OCI-LY7 (cell line): ENCODE measurements at regions not wholly inside any gene's neighbourhood (a gene's known extent, or its start where the extent isn't known, plus 50 kb on each side); places are given as distances from the start of the nearest gene placed in this dataset.

ENCODE experiments used
- BruUV-seq: library from RNA; stranded (reverse); fragments of 400-500 nt; replicated peaks from 2 replicates; lab custom pipeline; 2021; lab: Mats Ljungman, UMichigan
- CTCF ChIA-PET: fragments of 300-600 bp; sonication (Branson Sonifier 250); formaldehyde crosslinking; loops from one replicate; lab custom pipeline; 2022; ENCODE audit warnings: antibody characterized with exemption; ENCODE audit not compliant: unreplicated experiment; lab: Charles Lee
- POLR2A ChIA-PET: fragments of 300-600 bp; sonication (Branson Sonifier 250); formaldehyde crosslinking; loops from one replicate; lab custom pipeline; 2022; ENCODE audit warnings: antibody characterized with exemption; lab: Charles Lee
- DNase-seq: peaks from one replicate; pipeline ENCODE4 v3.0.0-alpha.2; 2015; ENCODE audit warnings: low spot score
- H2AFZ ChIP-seq: fragments of 200-600 bp; sonication (generic), shearing (Covaris generic); 2 replicates; pipeline ENCODE4 v1.6.1; 2014; ENCODE audit warnings: mild to moderate bottlenecking, antibody characterized with exemption, low read length, moderate library complexity
- H3K27ac ChIP-seq: fragments of 200-600 bp; sonication (generic); 2 replicates; pipeline ENCODE4 v1.5.1; 2014; ENCODE audit warnings: mixed run types, low read depth, mild to moderate bottlenecking, moderate library complexity, low read length, inconsistent platforms; ENCODE audit not compliant: poor library complexity, severe bottlenecking
- H3K36me3 ChIP-seq: fragments of 200-600 bp; sonication (generic); 2 replicates; pipeline ENCODE4 v1.6.1; 2014; ENCODE audit warnings: mild to moderate bottlenecking, antibody characterized with exemption, low read length, moderate library complexity, mixed read lengths; ENCODE audit not compliant: insufficient read depth
- H3K4me1 ChIP-seq: fragments of 200-600 bp; sonication (generic); 2 replicates; pipeline ENCODE4 v1.5.1; 2014; ENCODE audit warnings: mild to moderate bottlenecking, low read length; ENCODE audit not compliant: insufficient read depth, poor library complexity, severe bottlenecking
- H3K4me2 ChIP-seq: fragments of 200-600 bp; sonication (generic); 2 replicates; pipeline ENCODE4 v1.6.1; 2014; ENCODE audit warnings: mild to moderate bottlenecking, low read length
- H3K4me3 ChIP-seq: fragments of 200-600 bp; sonication (generic); 2 replicates; pipeline ENCODE4 v1.5.1; 2014; ENCODE audit warnings: mild to moderate bottlenecking, low read depth, low read length; ENCODE audit not compliant: poor library complexity, severe bottlenecking
- H3K79me2 ChIP-seq: fragments of 200-600 bp; sonication (generic); 2 replicates; pipeline ENCODE4 v1.6.1; 2016; ENCODE audit warnings: low read depth, mild to moderate bottlenecking, low read length, moderate library complexity, mixed read lengths; ENCODE audit not compliant: insufficient read depth
- H3K9me2 ChIP-seq: fragments of 200-600 bp; sonication (generic); 2 replicates; pipeline ENCODE4 v1.6.1; 2016; ENCODE audit warnings: mild to moderate bottlenecking, low read length, mixed read lengths; ENCODE audit not compliant: insufficient read depth
- H3K9me3 ChIP-seq: fragments of 200-600 bp; sonication (generic); 2 replicates; pipeline ENCODE4 v1.6.1; 2014; ENCODE audit warnings: mild to moderate bottlenecking, mixed run types, low read length, mixed read lengths
- H4K20me1 ChIP-seq: fragments of 200-600 bp; sonication (generic); 2 replicates; pipeline ENCODE4 v1.6.1; 2014; ENCODE audit warnings: mild to moderate bottlenecking, antibody characterized with exemption, low read length, moderate library complexity, mixed read lengths; ENCODE audit not compliant: insufficient read depth
- EZH2phosphoT487 ChIP-seq: fragments of 200-600 bp; sonication (generic); IDR thresholded peaks from 2 replicates; pipeline ENCODE4 v1.6.1; 2018; ENCODE audit warnings: low read depth, borderline replicate concordance, mild to moderate bottlenecking, mixed run types, antibody characterized with exemption, low read length, moderate library complexity, mixed read lengths
- intact Hi-C: fragments of 100-400 bp; cut with micrococcal nuclease; formaldehyde crosslinking; loops from one replicate; pipeline ENCODE4 v1.10.0; 2022; ENCODE audit not compliant: unreplicated experiment
- TF ChIP-seq, protein P1 (sequence below): fragments of 200-600 bp; sonication (generic); conservative IDR thresholded peaks from 2 replicates; pipeline ENCODE4 v1.5.1; 2014; ENCODE audit warnings: mild to moderate bottlenecking, antibody characterized with exemption, low read length, moderate library complexity, mixed read lengths

DNA sequence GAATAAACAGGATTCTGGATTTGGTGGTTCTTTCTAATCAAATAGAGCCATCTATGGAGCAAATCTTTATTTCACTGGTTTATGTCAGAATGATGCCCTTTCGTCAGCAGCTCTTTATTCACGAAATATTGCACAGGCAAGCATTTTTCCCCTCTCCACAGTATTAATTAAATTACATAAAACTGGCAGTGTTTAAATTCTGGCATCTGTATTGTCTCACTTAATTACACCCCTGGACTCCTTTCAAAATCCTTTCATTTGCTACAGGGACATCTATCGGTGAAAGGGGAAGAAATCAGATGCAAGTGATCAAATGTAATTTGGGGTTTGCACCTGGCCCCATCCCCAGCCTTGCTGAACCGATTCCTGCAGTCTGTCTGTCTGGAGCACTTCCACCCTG, 801.9 kb downstream of the QKI start:
- TF ChIP-seq, protein P1, sequence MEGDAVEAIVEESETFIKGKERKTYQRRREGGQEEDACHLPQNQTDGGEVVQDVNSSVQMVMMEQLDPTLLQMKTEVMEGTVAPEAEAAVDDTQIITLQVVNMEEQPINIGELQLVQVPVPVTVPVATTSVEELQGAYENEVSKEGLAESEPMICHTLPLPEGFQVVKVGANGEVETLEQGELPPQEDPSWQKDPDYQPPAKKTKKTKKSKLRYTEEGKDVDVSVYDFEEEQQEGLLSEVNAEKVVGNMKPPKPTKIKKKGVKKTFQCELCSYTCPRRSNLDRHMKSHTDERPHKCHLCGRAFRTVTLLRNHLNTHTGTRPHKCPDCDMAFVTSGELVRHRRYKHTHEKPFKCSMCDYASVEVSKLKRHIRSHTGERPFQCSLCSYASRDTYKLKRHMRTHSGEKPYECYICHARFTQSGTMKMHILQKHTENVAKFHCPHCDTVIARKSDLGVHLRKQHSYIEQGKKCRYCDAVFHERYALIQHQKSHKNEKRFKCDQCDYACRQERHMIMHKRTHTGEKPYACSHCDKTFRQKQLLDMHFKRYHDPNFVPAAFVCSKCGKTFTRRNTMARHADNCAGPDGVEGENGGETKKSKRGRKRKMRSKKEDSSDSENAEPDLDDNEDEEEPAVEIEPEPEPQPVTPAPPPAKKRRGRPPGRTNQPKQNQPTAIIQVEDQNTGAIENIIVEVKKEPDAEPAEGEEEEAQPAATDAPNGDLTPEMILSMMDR, result no peak
- TF ChIP-seq EZH2phosphoT487, result no peak
- DNase-seq, result no peak
- CTCF ChIA-PET, result no interaction called here
- Histone ChIP-seq H3K36me3 (no peaks in the 10 kb centered on the region), H3K79me2 (no peaks in the 10 kb centered on the region), H3K9me2 (no peaks in the 10 kb centered on the region), H3K4me2 (no peak overlapping the region), H3K9me3 (no peaks in the 10 kb centered on the region), H3K4me1 (no peaks in the 10 kb centered on the region), H3K4me3 (no peak overlapping the region), H2AFZ (no peak overlapping the region), H4K20me1 (no peaks in the 10 kb centered on the region), H3K27ac (no peak overlapping the region)
- no TSS peak for BruUV-seq
- intact Hi-C loops, result no loop called here
- POLR2A ChIA-PET, result interaction anchor here (0.6 to 0.9 kb wide), 2 partner anchors 64 to 1220 kb away, joined by 3 read pairs; no protein-coding TSS in a partner anchor

DNA sequence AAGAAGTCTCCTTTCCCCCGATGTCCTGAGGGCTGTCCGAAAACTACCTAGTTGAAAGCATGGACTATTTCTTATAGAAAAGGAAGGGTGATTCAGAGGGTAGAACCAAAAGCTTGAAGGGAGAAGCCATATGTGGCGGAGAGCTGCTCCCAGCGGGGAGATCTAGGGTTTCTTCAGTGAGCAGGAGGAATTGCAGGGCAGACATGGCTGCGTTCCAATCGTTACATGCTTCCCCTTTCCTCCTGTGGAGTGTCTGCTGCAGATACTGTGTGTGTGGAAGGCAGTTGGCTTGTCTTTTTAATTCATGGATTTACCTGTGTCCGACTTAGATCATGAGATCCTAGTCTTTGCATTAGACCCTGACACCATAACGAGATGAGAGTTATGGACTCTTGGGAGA, 799.5 kb downstream of the QKI start:
- H3K9me2 ChIP-seq, result no peaks in the 10 kb centered on the region
- BruUV-seq, result no TSS peak
- H4K20me1 ChIP-seq, result no peaks in the 10 kb centered on the region
- no peak overlapping the region for H3K4me3 ChIP-seq
- no peak overlapping the region for H3K27ac ChIP-seq
- no peaks in the 10 kb centered on the region for H3K9me3 ChIP-seq
- H3K4me2 ChIP-seq, result no peak overlapping the region
- no peaks in the 10 kb centered on the region for H3K36me3 ChIP-seq
- ChIA-PET POLR2A (no interaction called here), CTCF (no interaction called here)
- H3K4me1 ChIP-seq, result no peaks in the 10 kb centered on the region
- no peak for DNase-seq
- no peak overlapping the region for H2AFZ ChIP-seq
- intact Hi-C loops, result no loop called here
- TF ChIP-seq EZH2phosphoT487, result no peak
- TF ChIP-seq, protein P1, result no peak
- no peaks in the 10 kb centered on the region for H3K79me2 ChIP-seq

DNA sequence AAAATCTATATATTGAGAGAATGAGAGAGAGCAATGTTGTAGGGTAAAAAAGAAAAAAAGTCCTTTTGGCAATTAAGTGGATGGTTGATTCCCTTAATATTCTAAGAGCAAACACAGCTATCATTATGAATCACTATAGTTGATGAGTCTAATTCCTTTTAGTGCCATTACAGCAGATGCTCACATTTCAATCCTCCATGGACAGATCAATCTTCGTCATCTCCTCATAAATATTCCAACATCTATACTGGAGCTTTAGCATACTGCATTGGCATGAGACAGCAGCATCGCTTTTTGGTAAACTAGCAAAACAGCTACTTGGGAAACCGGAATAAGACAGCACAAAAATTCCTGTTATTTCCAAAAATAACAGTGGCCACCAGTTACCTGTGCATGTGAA, 796.7 kb downstream of the QKI start:
- no peak for DNase-seq
- no peaks in the 10 kb centered on the region for H3K79me2 ChIP-seq
- no peak for TF ChIP-seq EZH2phosphoT487
- TF ChIP-seq, protein P1, result no peak
- no peak overlapping the region for H3K4me3 ChIP-seq
- no TSS peak for BruUV-seq
- no peaks in the 10 kb centered on the region for H3K36me3 ChIP-seq
- H3K9me2 ChIP-seq, result no peaks in the 10 kb centered on the region
- no peaks in the 10 kb centered on the region for H3K4me1 ChIP-seq
- CTCF ChIA-PET, result no interaction called here
- H3K27ac ChIP-seq, result no peak overlapping the region
- H3K9me3 ChIP-seq, result no peaks in the 10 kb centered on the region
- no peaks in the 10 kb centered on the region for H4K20me1 ChIP-seq
- no peak overlapping the region for H3K4me2 ChIP-seq
- POLR2A ChIA-PET, result interaction anchor here (0.7 kb wide), 1 partner anchor 21 kb away, joined by 3 read pairs; no protein-coding TSS in a partner anchor
- intact Hi-C loops, result no loop called here
- no peak overlapping the region for H2AFZ ChIP-seq
